Testis (tissue), 2 donors: ENCODE measurements at regions not wholly inside any gene's neighbourhood (a gene's known extent, or its start where the extent isn't known, plus 50 kb on each side); places are given as distances from the start of the nearest gene placed in this dataset.

Experiments used
- POLR2A ChIP-seq: fragments of 450-650 bp; IDR thresholded peaks from one replicate; pipeline ENCODE4 v1.6.1; 2017; ENCODE audit warnings: antibody characterized with exemption, mild to moderate bottlenecking, moderate library complexity
- TF ChIP-seq, protein P1 (sequence below), 3 experiments: fragments of 450-650 bp in 2 of 3; fragments of 200-600 bp in 1 of 3; sonication (generic) in 1 of 3; IDR thresholded peaks; one replicate each; pipeline ENCODE4 v1.5.1; 2016 to 2019; ENCODE audit warnings: antibody characterized with exemption in 3 of 3, mild to moderate bottlenecking in 2 of 3, moderate library complexity in 1 of 3

DNA sequence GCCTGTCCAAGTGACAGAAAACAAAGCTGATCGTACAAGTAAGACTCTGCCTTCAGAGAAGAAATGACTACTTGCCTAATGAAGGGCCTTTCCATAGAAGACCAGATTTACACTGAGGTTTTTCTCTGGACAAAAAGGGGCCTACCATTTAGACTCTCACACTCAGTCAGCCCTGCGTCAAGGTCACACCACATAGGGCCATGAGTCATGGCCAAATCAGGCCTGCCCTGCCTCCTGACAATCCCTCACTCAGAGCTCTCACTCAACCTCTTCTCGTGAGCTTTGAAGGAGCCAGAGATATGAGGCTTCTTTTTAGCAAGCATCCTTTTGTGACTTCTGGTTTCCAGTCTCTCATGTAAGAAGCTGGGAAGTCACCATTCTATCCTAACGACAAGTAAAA lies 68.1 kb upstream of the NMNAT3 start:
- TF ChIP-seq, protein P1, sequence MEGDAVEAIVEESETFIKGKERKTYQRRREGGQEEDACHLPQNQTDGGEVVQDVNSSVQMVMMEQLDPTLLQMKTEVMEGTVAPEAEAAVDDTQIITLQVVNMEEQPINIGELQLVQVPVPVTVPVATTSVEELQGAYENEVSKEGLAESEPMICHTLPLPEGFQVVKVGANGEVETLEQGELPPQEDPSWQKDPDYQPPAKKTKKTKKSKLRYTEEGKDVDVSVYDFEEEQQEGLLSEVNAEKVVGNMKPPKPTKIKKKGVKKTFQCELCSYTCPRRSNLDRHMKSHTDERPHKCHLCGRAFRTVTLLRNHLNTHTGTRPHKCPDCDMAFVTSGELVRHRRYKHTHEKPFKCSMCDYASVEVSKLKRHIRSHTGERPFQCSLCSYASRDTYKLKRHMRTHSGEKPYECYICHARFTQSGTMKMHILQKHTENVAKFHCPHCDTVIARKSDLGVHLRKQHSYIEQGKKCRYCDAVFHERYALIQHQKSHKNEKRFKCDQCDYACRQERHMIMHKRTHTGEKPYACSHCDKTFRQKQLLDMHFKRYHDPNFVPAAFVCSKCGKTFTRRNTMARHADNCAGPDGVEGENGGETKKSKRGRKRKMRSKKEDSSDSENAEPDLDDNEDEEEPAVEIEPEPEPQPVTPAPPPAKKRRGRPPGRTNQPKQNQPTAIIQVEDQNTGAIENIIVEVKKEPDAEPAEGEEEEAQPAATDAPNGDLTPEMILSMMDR (IDR thresholded peaks at IDR 0.05) = no peak
- TF ChIP-seq POLR2A = no peak
